Retinal pigment epithelial cell (primary cell): ENCODE measurements at regions not wholly inside any gene's neighbourhood (a gene's known extent, or its start where the extent isn't known, plus 50 kb on each side); places are given as distances from the start of the nearest gene placed in this dataset.

Source experiments
- DNase-seq: peaks from one replicate; pipeline ENCODE4 v3.0.0-alpha.2; 2010; ENCODE audit warnings: low read depth
- H3K4me3 ChIP-seq: 2 replicates; pipeline ENCODE4 v1.5.1; 2011; ENCODE audit warnings: mild to moderate bottlenecking, low read length, control low read depth, moderate library complexity
- TF ChIP-seq, protein P1 (sequence below): conservative IDR thresholded peaks from 2 replicates; pipeline ENCODE4 v1.5.1; 2011; ENCODE audit warnings: low read depth, low read length, control low read depth, inconsistent platforms

- no peak for DNase-seq
- no peak overlapping the region for H3K4me3 ChIP-seq
- TF ChIP-seq, protein P1, sequence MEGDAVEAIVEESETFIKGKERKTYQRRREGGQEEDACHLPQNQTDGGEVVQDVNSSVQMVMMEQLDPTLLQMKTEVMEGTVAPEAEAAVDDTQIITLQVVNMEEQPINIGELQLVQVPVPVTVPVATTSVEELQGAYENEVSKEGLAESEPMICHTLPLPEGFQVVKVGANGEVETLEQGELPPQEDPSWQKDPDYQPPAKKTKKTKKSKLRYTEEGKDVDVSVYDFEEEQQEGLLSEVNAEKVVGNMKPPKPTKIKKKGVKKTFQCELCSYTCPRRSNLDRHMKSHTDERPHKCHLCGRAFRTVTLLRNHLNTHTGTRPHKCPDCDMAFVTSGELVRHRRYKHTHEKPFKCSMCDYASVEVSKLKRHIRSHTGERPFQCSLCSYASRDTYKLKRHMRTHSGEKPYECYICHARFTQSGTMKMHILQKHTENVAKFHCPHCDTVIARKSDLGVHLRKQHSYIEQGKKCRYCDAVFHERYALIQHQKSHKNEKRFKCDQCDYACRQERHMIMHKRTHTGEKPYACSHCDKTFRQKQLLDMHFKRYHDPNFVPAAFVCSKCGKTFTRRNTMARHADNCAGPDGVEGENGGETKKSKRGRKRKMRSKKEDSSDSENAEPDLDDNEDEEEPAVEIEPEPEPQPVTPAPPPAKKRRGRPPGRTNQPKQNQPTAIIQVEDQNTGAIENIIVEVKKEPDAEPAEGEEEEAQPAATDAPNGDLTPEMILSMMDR, result no peak
These were observed 106.6 kb downstream of the SNAPC1 start for GRCh38 chr14:61868846-61869245.

DNA sequence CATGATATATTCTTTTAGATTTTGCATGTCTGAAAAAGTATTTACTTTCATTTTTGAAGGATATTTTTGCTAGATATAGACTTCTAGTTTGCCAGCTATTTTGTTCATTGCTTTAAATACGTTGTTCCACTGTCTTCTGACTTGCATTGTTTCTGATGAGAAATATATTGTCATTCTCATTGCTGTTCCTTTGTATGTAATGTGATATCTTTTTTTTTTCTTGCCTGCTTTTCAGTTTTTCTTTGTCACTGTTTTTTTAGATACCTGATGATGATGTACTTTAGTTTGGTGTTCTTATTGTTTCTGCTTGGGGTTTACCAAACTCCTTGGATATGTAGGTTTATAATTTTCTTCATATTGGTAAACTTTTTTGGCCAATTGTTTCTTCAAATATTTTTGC lies 107.9 kb downstream of the SNAPC1 start:
- H3K4me3 ChIP-seq, result no peak overlapping the region
- TF ChIP-seq, protein P1, result no peak
- no peak for DNase-seq

- DNase-seq, result no peak
- H3K4me3 ChIP-seq, result no peak overlapping the region
- TF ChIP-seq, protein P1, result no peak
These were observed 110.2 kb downstream of the SNAPC1 start for GRCh38 chr14:61872452-61872851.

GRCh38 chr14:61875483-61875882 lies 113.3 kb downstream of the SNAPC1 start:
- no peak for DNase-seq
- TF ChIP-seq, protein P1, result no peak
- no peak overlapping the region for H3K4me3 ChIP-seq

GRCh38 chr14:61876362-61877034 lies 114.3 kb downstream of the SNAPC1 start:
- TF ChIP-seq, protein P1, result no peak
- no peak for DNase-seq
- no peak overlapping the region for H3K4me3 ChIP-seq

GRCh38 chr14:61877035-61877390 lies 114.8 kb downstream of the SNAPC1 start:
- no peak for DNase-seq
- H3K4me3 ChIP-seq, result no peak overlapping the region
- TF ChIP-seq, protein P1, result no peak

- DNase-seq, result no peak
- H3K4me3 ChIP-seq, result no peak overlapping the region
- TF ChIP-seq, protein P1, result no peak
These were observed 115.5 kb downstream of the SNAPC1 start for GRCh38 chr14:61877768-61878167.
